Thyroid gland (tissue), 4 donors: ENCODE measurements at regions not wholly inside any gene's neighbourhood (a gene's known extent, or its start where the extent isn't known, plus 50 kb on each side); places are given as distances from the start of the nearest gene placed in this dataset.

Experiments used
- POLR2A ChIP-seq, 2 donors: fragments of 450-650 bp; IDR thresholded peaks; one replicate each; pipeline ENCODE4 v1.6.1; 2017; ENCODE audit warnings: antibody characterized with exemption in 2 of 2, mild to moderate bottlenecking in 2 of 2, moderate library complexity in 1 of 2
- TF ChIP-seq, protein P1 (sequence below), 6 experiments: fragments of 200-600 bp in 3 of 6; fragments of 450-650 bp in 3 of 6; sonication (generic) in 3 of 6; IDR thresholded peaks; one replicate each; pipeline ENCODE4 v1.5.1; 2016 to 2019; ENCODE audit warnings: antibody characterized with exemption in 6 of 6, mild to moderate bottlenecking in 2 of 6, inconsistent platforms in 1 of 6, moderate library complexity in 1 of 6

DNA sequence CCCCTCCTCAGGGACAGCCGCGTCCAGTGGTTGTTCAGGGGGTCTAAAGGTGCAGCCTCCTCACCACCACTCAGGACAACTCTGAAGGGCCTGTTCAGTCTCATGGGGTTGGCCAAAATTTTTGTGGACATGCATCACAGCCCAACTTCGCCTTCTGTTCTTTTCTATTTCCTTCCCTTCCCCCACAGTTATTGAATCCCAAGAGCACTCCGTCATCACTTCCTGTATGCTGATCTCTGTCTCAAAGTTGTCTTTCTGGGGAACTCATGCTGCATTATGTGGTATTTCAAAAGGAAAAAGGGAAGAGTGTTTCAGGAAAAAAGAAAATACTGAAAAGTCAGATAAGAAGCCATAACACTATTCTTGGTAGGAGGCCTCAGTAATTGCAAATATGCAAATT, 355.4 kb downstream of the CAAP1 start:
- no peak for TF ChIP-seq POLR2A (IDR thresholded peaks at IDR 0.05)
- TF ChIP-seq, protein P1, sequence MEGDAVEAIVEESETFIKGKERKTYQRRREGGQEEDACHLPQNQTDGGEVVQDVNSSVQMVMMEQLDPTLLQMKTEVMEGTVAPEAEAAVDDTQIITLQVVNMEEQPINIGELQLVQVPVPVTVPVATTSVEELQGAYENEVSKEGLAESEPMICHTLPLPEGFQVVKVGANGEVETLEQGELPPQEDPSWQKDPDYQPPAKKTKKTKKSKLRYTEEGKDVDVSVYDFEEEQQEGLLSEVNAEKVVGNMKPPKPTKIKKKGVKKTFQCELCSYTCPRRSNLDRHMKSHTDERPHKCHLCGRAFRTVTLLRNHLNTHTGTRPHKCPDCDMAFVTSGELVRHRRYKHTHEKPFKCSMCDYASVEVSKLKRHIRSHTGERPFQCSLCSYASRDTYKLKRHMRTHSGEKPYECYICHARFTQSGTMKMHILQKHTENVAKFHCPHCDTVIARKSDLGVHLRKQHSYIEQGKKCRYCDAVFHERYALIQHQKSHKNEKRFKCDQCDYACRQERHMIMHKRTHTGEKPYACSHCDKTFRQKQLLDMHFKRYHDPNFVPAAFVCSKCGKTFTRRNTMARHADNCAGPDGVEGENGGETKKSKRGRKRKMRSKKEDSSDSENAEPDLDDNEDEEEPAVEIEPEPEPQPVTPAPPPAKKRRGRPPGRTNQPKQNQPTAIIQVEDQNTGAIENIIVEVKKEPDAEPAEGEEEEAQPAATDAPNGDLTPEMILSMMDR (IDR thresholded peaks at IDR 0.05): no peak
